ENCODE measurements at regions not wholly inside any gene's neighbourhood (a gene's known extent, or its start where the extent isn't known, plus 50 kb on each side); places are given as distances from the start of the nearest gene placed in this dataset.

DNA sequence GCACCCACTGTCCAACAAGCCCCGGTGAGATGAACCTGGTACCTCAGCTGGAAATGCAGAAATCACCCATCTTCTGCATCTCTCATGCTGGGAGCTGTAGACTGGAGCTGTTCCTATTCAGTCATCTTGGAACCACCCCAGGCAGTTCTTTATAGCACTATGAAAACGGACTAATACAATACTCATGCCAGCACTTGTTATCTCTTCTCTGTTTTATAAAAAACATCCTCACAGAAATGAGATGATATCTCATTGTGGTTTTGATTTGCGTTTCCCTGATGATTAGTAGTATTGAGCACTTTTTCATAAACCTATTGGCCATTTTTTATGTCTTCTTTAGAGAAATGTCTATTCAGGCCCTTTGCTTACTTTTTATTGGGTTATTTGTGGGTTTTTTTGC is 156.2 kb upstream of the ARPP21 start:
- DNase-seq (ENCODE audit: low read depth), result no peak
- no peak for TF ChIP-seq POLR2A (IDR thresholded peaks at IDR 0.05; ENCODE audit: extremely low read depth, insufficient read length)
- TF ChIP-seq, protein P1, sequence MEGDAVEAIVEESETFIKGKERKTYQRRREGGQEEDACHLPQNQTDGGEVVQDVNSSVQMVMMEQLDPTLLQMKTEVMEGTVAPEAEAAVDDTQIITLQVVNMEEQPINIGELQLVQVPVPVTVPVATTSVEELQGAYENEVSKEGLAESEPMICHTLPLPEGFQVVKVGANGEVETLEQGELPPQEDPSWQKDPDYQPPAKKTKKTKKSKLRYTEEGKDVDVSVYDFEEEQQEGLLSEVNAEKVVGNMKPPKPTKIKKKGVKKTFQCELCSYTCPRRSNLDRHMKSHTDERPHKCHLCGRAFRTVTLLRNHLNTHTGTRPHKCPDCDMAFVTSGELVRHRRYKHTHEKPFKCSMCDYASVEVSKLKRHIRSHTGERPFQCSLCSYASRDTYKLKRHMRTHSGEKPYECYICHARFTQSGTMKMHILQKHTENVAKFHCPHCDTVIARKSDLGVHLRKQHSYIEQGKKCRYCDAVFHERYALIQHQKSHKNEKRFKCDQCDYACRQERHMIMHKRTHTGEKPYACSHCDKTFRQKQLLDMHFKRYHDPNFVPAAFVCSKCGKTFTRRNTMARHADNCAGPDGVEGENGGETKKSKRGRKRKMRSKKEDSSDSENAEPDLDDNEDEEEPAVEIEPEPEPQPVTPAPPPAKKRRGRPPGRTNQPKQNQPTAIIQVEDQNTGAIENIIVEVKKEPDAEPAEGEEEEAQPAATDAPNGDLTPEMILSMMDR (IDR thresholded peaks at IDR 0.05; ENCODE audit: low read depth, low read length), result no peak
- TF ChIP-seq, protein P2, sequence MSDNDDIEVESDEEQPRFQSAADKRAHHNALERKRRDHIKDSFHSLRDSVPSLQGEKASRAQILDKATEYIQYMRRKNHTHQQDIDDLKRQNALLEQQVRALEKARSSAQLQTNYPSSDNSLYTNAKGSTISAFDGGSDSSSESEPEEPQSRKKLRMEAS (IDR thresholded peaks at IDR 0.05; ENCODE audit: low read depth, low read length), result no peak
- no peak for TF ChIP-seq MYC (IDR thresholded peaks at IDR 0.05; ENCODE audit: low read depth, low read length)
- no peak overlapping the region for H3K4me3 ChIP-seq (ENCODE audit: low read depth, low read length)

DNA sequence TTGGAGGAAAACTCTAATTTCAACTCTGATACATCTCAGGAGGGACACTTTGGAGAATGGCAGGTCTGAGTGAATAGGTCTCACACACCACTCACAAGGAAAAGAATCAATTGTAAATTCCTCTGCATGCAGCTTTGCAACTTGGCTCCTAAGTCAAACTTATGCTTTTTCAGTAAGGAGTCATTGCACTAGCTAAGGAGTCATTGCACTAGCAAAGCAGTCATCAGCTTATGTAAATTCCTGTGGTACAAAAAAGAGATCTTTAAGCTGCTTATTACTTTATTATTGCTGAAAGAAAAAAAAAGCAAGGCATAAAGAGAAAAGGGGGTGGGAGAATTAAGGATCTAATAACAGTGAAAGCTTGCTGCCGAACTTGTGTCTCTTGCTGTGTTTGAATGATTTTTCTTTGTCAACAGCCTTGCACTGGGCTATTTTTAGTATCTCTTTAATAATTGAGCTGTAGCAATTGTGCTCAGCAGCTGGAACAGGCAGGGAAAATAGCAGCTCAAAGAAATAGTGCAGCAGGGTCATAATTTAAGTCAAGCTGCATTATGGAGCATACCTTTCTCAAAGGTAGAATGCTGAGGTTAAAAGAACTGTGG is 154.3 kb upstream of the ARPP21 start:
- TF ChIP-seq, protein P2 (IDR thresholded peaks at IDR 0.05; ENCODE audit: low read depth, low read length), result no peak
- TF ChIP-seq, protein P1 (IDR thresholded peaks at IDR 0.05; ENCODE audit: low read depth, low read length), result no peak
- TF ChIP-seq MYC (IDR thresholded peaks at IDR 0.05; ENCODE audit: low read depth, low read length), result no peak
- no peak for TF ChIP-seq POLR2A (IDR thresholded peaks at IDR 0.05; ENCODE audit: extremely low read depth, insufficient read length)
- H3K4me3 ChIP-seq (ENCODE audit: low read depth, low read length), result no peak overlapping the region
- DNase-seq (ENCODE audit: low read depth), result no peak

DNA sequence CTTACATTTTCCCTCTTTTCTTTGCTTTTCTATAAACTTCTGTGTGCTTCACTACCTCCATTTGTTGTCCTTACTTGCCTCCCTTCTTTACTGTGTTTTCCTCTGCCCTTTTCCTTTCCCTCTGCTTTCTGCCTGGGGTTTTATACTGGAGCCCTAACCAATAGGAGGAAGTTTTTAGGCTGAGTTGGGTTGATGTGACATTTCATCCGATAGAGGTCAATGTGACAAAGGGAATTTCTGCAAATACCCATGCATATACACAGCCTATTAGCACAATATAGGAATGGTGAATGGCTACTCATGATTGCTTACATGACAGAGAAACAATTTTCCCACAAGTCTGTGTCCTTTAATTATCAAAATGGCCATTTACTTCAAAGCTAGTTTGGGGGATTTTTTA is 153.0 kb upstream of the ARPP21 start:
- H3K4me3 ChIP-seq (ENCODE audit: low read depth, low read length), result no peak overlapping the region
- no peak for DNase-seq (ENCODE audit: low read depth)
- TF ChIP-seq, protein P1 (IDR thresholded peaks at IDR 0.05; ENCODE audit: low read depth, low read length), result no peak
- TF ChIP-seq, protein P2 (IDR thresholded peaks at IDR 0.05; ENCODE audit: low read depth, low read length), result no peak
- TF ChIP-seq MYC (IDR thresholded peaks at IDR 0.05; ENCODE audit: low read depth, low read length) (no peak), POLR2A (IDR thresholded peaks at IDR 0.05; ENCODE audit: extremely low read depth, insufficient read length) (no peak)

DNA sequence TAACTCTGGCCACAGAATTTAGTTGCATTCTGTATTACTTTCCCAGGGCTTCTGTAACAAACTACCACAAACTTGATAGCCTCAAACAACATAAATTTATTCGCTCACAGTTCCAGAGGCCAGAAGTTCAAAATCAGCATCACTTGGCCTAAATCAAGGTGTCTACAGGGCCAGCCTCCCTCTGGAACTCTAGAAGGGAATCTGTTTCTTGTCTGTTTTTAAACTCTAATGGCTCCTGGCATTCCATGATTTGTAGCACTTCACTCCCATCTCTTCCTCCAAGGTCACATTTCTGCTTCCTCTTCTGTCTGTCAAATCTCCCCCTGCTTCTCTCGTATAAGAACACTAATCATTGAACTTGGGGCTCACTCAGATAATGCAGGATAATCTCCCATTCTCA is 151.9 kb upstream of the ARPP21 start:
- no peak overlapping the region for H3K4me3 ChIP-seq (ENCODE audit: low read depth, low read length)
- no peak for DNase-seq (ENCODE audit: low read depth)
- TF ChIP-seq, protein P1 (IDR thresholded peaks at IDR 0.05; ENCODE audit: low read depth, low read length), result no peak
- TF ChIP-seq, protein P2 (IDR thresholded peaks at IDR 0.05; ENCODE audit: low read depth, low read length), result no peak
- TF ChIP-seq MYC (IDR thresholded peaks at IDR 0.05; ENCODE audit: low read depth, low read length) (no peak), POLR2A (IDR thresholded peaks at IDR 0.05; ENCODE audit: extremely low read depth, insufficient read length) (no peak)

DNA sequence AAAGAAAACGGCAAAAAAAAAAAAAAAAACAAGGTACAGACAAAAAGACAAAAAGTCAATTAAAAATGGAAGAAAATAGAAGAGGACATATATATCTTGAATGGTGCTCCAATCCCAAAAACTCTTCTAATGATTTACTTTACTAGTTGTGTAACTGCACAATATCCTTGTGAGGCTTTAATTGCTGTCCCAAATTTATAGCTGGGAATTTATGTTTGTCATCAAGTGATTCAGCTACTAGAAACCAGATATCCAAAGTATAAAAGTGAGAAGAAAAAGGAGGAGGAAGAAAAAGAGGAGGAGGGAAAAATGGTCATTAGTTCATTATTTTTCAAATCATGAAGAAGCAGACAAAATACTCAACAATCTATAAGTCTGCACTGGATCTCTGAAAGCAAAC is 150.8 kb upstream of the ARPP21 start:
- H3K4me3 ChIP-seq (ENCODE audit: low read depth, low read length), result no peak overlapping the region
- TF ChIP-seq POLR2A (IDR thresholded peaks at IDR 0.05; ENCODE audit: extremely low read depth, insufficient read length), result no peak
- TF ChIP-seq MYC (IDR thresholded peaks at IDR 0.05; ENCODE audit: low read depth, low read length), result no peak
- TF ChIP-seq, protein P1 (IDR thresholded peaks at IDR 0.05; ENCODE audit: low read depth, low read length), result no peak
- TF ChIP-seq, protein P2 (IDR thresholded peaks at IDR 0.05; ENCODE audit: low read depth, low read length), result no peak
- DNase-seq (ENCODE audit: low read depth), result no peak
